ENCODE measurements at regions not wholly inside any gene's neighbourhood (a gene's known extent, or its start where the extent isn't known, plus 50 kb on each side); places are given as distances from the start of the nearest gene placed in this dataset.
A peak's percentile ranks its signal among the peaks of the same experiment; 100 is the strongest.

DNA sequence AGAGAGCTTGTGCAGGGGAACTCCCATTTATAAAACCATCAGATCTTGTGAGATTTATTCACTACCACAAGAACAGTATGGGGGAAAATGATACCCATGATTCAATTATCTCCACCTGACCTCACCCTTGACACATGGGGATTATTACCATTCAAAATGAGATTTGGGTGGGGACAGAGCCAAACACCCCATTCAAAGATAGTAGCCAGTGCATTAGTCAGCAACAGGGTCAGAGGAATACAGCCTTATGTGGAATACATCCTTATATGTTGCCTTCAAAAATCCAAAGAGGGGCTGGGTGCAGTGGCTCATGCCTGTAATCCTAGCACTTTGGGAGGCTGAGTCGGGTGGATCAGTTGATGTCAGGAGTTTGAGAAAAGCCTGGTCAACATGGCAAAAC lies 563.2 kb downstream of the CCDC171 start:
- H3K36me3 ChIP-seq (replicated peaks): no peaks in the 10 kb centered on the region
- DNase-seq: no peak
- in situ Hi-C loops (cut with HindIII; ENCODE audit: low pct_ligation_motif_present, low sequenced_read_pairs): no loop called here
- no peak overlapping the region for H3K4me3 ChIP-seq (ENCODE audit: low read depth, low read length)
- H3K27ac ChIP-seq: no peak overlapping the region
- TF ChIP-seq, protein P1, sequence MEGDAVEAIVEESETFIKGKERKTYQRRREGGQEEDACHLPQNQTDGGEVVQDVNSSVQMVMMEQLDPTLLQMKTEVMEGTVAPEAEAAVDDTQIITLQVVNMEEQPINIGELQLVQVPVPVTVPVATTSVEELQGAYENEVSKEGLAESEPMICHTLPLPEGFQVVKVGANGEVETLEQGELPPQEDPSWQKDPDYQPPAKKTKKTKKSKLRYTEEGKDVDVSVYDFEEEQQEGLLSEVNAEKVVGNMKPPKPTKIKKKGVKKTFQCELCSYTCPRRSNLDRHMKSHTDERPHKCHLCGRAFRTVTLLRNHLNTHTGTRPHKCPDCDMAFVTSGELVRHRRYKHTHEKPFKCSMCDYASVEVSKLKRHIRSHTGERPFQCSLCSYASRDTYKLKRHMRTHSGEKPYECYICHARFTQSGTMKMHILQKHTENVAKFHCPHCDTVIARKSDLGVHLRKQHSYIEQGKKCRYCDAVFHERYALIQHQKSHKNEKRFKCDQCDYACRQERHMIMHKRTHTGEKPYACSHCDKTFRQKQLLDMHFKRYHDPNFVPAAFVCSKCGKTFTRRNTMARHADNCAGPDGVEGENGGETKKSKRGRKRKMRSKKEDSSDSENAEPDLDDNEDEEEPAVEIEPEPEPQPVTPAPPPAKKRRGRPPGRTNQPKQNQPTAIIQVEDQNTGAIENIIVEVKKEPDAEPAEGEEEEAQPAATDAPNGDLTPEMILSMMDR (IDR thresholded peaks at IDR 0.05; ENCODE audit: low read depth, low read length, missing control alignments): no peak
- H3K27me3 ChIP-seq (replicated peaks): no peaks in the 10 kb centered on the region

DNA sequence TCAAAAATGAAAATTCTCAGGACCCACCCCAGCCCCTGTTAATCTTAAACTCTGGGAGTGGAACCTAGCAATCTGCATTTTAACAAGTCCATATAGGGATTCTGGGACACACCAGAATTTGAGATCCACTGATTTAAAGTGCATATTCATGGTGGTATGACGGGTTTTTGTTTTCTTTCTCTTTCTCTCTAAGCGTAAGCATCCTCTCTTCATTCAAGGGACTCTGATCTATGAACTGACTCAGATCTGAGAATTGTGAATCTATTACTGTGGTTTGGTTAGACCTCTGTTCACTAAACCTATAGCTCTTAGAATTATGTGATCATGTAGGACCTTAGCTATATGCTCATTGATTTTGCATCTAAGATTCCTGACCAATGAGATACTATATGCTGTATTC lies 565.2 kb downstream of the CCDC171 start:
- no peaks in the 10 kb centered on the region for H3K36me3 ChIP-seq (replicated peaks)
- H3K4me3 ChIP-seq (ENCODE audit: low read depth, low read length): no peak overlapping the region
- DNase-seq: no peak
- TF ChIP-seq, protein P1 (IDR thresholded peaks at IDR 0.05; ENCODE audit: low read depth, low read length, missing control alignments): no peak
- in situ Hi-C loops (cut with HindIII; ENCODE audit: low pct_ligation_motif_present, low sequenced_read_pairs): no loop called here
- no peaks in the 10 kb centered on the region for H3K27me3 ChIP-seq (replicated peaks)
- H3K27ac ChIP-seq: no peak overlapping the region

DNA sequence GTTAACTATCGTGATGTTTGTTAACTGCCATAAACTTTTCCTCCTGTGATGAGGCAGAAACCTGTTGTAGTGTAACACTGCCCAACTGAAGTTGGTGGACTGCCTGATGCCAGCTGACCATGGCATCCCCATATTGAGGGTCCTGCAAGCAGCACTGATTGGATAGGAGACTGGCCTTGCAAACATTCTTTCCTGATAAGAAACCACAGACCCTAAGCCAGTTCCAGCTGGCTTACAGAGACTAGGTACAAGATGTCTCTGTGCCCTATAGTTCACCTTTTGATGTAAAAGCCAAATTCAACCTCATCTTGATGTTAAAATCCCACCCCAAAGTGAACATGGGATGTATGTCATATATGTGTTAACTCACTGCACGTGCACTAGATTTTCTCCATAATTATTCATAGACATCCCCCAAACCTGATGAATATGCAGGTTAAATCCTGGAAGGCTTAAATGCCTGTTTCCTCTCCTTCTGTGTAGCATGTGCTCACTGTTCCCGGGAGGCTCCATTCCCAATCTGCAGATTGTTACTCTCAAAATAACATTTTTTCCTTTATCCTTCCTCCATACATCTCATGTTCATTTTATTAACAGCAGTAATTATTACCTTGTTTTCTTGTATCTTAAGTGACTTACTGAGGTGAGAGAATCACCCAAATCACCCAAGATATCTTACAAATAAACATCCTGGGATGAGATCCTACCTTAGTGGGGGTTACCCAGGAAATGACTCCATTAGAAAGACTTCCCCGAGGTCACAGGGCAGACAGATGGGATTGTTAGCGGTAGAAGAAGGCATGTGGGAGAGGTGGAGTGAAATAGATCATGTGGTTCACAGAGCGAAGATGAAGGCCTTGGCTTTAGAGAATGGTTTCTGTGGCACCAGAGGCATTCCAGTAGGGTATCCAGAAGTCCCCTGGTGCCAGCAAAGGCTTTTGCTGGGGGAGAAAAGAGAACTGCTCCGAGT lies 566.7 kb downstream of the CCDC171 start:
- TF ChIP-seq, protein P1 (IDR thresholded peaks at IDR 0.05; ENCODE audit: low read depth, low read length, missing control alignments): no peak

DNA sequence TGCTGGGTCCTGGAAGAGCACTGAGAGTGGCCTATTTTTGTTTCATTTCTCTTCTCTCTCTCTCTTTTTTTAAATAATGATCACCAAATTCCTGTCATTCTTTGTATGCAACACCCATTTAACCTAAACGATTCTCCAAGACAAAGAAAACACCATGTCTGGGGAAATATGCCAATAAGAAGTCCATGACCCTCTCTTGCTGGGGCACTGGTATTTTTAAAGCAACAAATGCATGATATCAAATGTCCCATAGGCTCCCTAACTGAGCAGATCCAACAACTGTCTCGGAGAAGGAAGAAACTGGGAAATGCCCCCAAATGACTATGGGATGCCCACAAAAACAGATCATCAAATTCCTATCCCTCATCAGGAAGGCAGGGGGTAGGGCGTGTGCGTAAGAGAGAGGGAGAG lies 567.4 kb downstream of the CCDC171 start:
- no peak overlapping the region for H3K4me3 ChIP-seq (ENCODE audit: low read depth, low read length)
- no peaks in the 10 kb centered on the region for H3K36me3 ChIP-seq (replicated peaks)
- H3K27me3 ChIP-seq (replicated peaks): no peaks in the 10 kb centered on the region
- DNase-seq: peak; percentile 89
- TF ChIP-seq, protein P1 (IDR thresholded peaks at IDR 0.05; ENCODE audit: low read depth, low read length, missing control alignments): no peak
- in situ Hi-C loops (cut with HindIII; ENCODE audit: low pct_ligation_motif_present, low sequenced_read_pairs): no loop called here
- H3K27ac ChIP-seq: peak overlapping the region; percentile 96

More for the DNA sequence above, 566.7 kb downstream of the CCDC171 start:
- no peaks in the 10 kb centered on the region for H3K36me3 ChIP-seq (replicated peaks)
- peak overlapping the region; percentile 96 for H3K27ac ChIP-seq
- in situ Hi-C loops (cut with HindIII; ENCODE audit: low pct_ligation_motif_present, low sequenced_read_pairs): no loop called here
- H3K27me3 ChIP-seq (replicated peaks): no peaks in the 10 kb centered on the region
- H3K4me3 ChIP-seq (ENCODE audit: low read depth, low read length): no peak overlapping the region
- peak; percentile 87 for DNase-seq

DNA sequence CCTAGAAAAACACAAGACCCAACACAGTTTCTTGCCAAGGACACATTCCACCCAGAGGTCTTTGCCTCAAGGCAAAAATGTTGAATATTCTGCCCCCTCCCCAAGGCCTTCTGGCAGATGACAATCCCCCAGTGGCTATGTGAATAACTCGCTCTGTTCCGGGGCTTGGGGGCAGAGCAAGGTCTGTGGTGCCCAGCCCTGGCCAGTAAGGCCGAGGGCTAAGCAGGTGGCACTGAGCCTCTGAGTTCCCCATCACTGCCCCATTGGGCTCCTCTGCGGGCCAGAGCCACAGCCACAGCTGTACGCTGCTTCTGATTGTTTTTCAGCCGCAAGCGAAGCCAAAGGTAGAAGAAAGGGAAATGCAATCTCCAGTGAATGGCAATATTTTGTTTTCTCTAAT lies 567.9 kb downstream of the CCDC171 start:
- peak overlapping the region; percentile 96 for H3K27ac ChIP-seq
- no peak overlapping the region for H3K4me3 ChIP-seq (ENCODE audit: low read depth, low read length)
- no peaks in the 10 kb centered on the region for H3K36me3 ChIP-seq (replicated peaks)
- TF ChIP-seq, protein P1 (IDR thresholded peaks at IDR 0.05; ENCODE audit: low read depth, low read length, missing control alignments): no peak
- H3K27me3 ChIP-seq (replicated peaks): no peaks in the 10 kb centered on the region
- in situ Hi-C loops (cut with HindIII; ENCODE audit: low pct_ligation_motif_present, low sequenced_read_pairs): no loop called here
- DNase-seq: no peak
